ENCODE measurements at regions not wholly inside any gene's neighbourhood (a gene's known extent, or its start where the extent isn't known, plus 50 kb on each side); places are given as distances from the start of the nearest gene placed in this dataset.

DNA sequence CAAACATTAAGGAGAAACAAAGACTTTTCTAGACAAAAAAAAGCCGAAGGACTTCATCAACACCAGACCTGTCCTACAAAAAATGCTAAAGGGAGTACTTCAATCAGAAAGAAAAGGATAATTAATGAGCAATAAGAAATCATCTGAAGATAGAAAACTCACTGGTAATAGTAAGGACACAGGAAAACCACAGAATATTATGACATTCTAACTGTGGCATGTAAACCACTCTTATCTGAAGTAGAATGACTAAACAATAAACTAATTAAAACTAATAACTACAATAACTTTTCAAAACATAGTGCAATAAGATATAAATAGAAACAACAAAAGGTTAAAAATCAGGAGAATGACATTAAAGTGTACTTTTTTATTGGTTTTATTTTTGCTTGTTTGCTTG is 584.5 kb upstream of the CCDC54 start:
- POLR2A ChIA-PET = no interaction called here
- Mint-ChIP-seq H3K36me3 (ENCODE audit: low read depth) (no peaks in the 10 kb centered on the region), H3K4me1 (no peaks in the 10 kb centered on the region), H3K27ac (no peak overlapping the region), H3K4me3 (no peak overlapping the region), H3K27me3 (no peaks in the 10 kb centered on the region), H3K9me3 (no peaks in the 10 kb centered on the region)
- ATAC-seq (ENCODE audit: low read depth) = no peak
- TF ChIP-seq, protein P1, sequence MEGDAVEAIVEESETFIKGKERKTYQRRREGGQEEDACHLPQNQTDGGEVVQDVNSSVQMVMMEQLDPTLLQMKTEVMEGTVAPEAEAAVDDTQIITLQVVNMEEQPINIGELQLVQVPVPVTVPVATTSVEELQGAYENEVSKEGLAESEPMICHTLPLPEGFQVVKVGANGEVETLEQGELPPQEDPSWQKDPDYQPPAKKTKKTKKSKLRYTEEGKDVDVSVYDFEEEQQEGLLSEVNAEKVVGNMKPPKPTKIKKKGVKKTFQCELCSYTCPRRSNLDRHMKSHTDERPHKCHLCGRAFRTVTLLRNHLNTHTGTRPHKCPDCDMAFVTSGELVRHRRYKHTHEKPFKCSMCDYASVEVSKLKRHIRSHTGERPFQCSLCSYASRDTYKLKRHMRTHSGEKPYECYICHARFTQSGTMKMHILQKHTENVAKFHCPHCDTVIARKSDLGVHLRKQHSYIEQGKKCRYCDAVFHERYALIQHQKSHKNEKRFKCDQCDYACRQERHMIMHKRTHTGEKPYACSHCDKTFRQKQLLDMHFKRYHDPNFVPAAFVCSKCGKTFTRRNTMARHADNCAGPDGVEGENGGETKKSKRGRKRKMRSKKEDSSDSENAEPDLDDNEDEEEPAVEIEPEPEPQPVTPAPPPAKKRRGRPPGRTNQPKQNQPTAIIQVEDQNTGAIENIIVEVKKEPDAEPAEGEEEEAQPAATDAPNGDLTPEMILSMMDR (IDR thresholded peaks at IDR 0.05) = no peak
- CTCF ChIA-PET = no interaction called here
- intact Hi-C loops (cut with micrococcal nuclease) = no loop called here
- DNase-seq = no peak

DNA sequence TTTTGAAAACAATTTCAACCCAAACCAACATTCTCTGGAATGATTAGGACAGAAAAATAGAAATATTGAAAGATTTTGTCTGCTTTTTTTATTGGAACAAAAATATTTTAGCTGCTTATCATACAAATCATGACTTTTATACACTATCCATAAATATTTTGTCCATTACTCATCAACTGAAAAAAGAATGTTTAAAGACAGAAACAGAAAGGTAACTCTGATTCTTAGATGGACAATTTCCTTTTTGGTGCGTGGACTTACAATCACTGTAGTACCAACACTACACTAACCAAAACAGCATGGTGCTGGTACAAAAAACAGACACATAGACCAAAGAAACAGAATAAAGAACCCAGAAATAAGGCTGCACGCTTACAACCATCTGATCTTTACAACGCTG is 582.8 kb upstream of the CCDC54 start:
- H3K27ac Mint-ChIP-seq = no peak overlapping the region
- TF ChIP-seq, protein P1 (IDR thresholded peaks at IDR 0.05) = no peak
- no peaks in the 10 kb centered on the region for H3K9me3 Mint-ChIP-seq
- H3K4me1 Mint-ChIP-seq = no peaks in the 10 kb centered on the region
- intact Hi-C loops (cut with micrococcal nuclease) = no loop called here
- H3K4me3 Mint-ChIP-seq = no peak overlapping the region
- ChIA-PET CTCF (no interaction called here), POLR2A (no interaction called here)
- DNase-seq = no peak
- no peaks in the 10 kb centered on the region for H3K36me3 Mint-ChIP-seq (ENCODE audit: low read depth)
- ATAC-seq (ENCODE audit: low read depth) = no peak
- no peaks in the 10 kb centered on the region for H3K27me3 Mint-ChIP-seq

DNA sequence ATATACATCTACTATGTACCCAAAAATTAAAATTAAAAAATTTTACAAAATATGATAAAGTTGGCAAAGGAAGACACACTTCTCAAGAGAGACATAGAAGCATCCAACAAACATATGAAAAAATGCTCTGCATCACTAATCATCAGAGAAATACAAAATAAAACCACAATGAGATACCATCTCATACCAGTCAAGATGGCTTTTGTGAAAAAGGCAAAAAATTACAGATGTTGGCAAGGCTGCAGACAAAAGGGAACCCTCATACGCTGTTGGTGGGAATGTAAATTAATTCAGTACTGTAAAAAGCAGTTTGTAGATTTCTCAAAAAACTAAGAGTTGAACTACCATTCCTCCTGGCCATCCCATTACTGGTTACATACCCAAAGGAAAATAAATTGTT is 581.7 kb upstream of the CCDC54 start:
- Mint-ChIP-seq H3K4me1 (no peaks in the 10 kb centered on the region), H3K27ac (no peak overlapping the region), H3K9me3 (no peaks in the 10 kb centered on the region), H3K36me3 (ENCODE audit: low read depth) (no peaks in the 10 kb centered on the region), H3K27me3 (no peaks in the 10 kb centered on the region), H3K4me3 (no peak overlapping the region)
- CTCF ChIA-PET = no interaction called here
- POLR2A ChIA-PET = no interaction called here
- TF ChIP-seq, protein P1 (IDR thresholded peaks at IDR 0.05) = no peak
- intact Hi-C loops (cut with micrococcal nuclease) = no loop called here
- ATAC-seq (ENCODE audit: low read depth) (no peak), DNase-seq (no peak)

DNA sequence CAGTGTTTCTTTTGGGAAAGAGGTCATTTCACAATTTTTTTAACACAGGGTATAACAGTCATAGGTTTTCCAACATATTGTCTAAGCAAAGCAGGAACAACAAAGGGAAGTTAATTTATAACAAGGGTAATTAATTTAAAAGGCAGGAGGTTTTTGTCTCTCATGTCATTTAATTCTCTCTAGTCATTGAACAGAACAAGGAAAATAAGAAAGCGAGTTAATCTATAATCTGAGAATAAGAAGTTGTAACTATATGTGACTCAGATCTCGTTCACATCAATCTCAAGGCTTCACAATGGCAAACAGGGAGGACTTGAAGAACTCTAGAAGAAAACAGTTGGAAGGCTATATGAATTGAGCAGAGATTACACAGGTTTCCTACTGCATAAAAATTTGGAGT is 579.8 kb upstream of the CCDC54 start:
- intact Hi-C loops (cut with micrococcal nuclease) = no loop called here
- Mint-ChIP-seq H3K9me3 (no peaks in the 10 kb centered on the region), H3K4me1 (no peaks in the 10 kb centered on the region), H3K27me3 (no peaks in the 10 kb centered on the region), H3K36me3 (ENCODE audit: low read depth) (no peaks in the 10 kb centered on the region), H3K4me3 (no peak overlapping the region), H3K27ac (no peak overlapping the region)
- ChIA-PET POLR2A (no interaction called here), CTCF (no interaction called here)
- TF ChIP-seq, protein P1 (IDR thresholded peaks at IDR 0.05) = no peak
- DNase-seq (no peak), ATAC-seq (ENCODE audit: low read depth) (no peak)

DNA sequence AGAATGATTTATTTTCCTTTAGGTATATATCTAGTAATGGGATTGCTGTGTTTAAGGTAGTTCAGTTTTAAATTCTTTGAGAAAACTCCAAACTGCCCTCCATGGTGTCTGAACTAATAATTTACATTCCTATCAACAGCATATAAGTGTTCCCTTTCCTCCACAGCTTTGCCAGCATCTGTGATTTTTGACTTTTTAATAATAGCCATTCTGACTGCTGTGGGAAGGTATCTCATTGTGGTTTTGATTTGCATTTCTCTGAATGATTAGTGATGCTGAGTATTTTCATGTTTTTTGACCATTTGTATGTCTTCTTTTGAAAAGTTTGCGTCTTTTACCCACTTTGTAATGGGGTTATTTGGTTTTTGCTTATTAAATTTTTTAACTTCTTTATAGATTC is 571.6 kb upstream of the CCDC54 start:
- POLR2A ChIA-PET = no interaction called here
- TF ChIP-seq, protein P1 (IDR thresholded peaks at IDR 0.05) = no peak
- intact Hi-C loops (cut with micrococcal nuclease) = no loop called here
- DNase-seq (no peak), ATAC-seq (ENCODE audit: low read depth) (no peak)
- Mint-ChIP-seq H3K27me3 (no peaks in the 10 kb centered on the region), H3K4me3 (no peak overlapping the region), H3K9me3 (no peaks in the 10 kb centered on the region), H3K36me3 (ENCODE audit: low read depth) (no peaks in the 10 kb centered on the region), H3K27ac (no peak overlapping the region), H3K4me1 (no peaks in the 10 kb centered on the region)
- CTCF ChIA-PET = no interaction called here

Measured in activated B cell treated with CpG ODN at 0.5 μM for 24 hours (primary cell).